ENCODE measurements at regions not wholly inside any gene's neighbourhood (a gene's known extent, or its start where the extent isn't known, plus 50 kb on each side); places are given as distances from the start of the nearest gene placed in this dataset.
"Not testable (repeated sequence)": the region's sequence is repeated elsewhere in the genome, so short reads cannot be mapped to it uniquely, and the experiment has no call there.

- DNase-seq, result no peak
Measured at GRCh38 chr3:16770792-16771191, 114.0 kb upstream of the PLCL2 start.

- not testable (repeated sequence) for DNase-seq
Measured at GRCh38 chr3:16773594-16773993, 111.2 kb upstream of the PLCL2 start.

GRCh38 chr3:16774536-16774935 is 110.2 kb upstream of the PLCL2 start:
- DNase-seq, result not testable (repeated sequence)

- DNase-seq, result no peak
Measured at GRCh38 chr3:16784973-16785372, 99.8 kb upstream of the PLCL2 start.

GRCh38 chr3:16785465-16785864 is 99.3 kb upstream of the PLCL2 start:
- DNase-seq, result no peak

GRCh38 chr3:16788440-16789056 is 96.2 kb upstream of the PLCL2 start:
- no peak for DNase-seq

GRCh38 chr3:16789344-16790120 is 95.2 kb upstream of the PLCL2 start:
- no peak for DNase-seq

- no peak for DNase-seq
Measured at GRCh38 chr3:16790432-16791400, 94.0 kb upstream of the PLCL2 start.

GRCh38 chr3:16793321-16793720 is 91.4 kb upstream of the PLCL2 start:
- no peak for DNase-seq

GRCh38 chr3:16794257-16794656 is 90.5 kb upstream of the PLCL2 start:
- no peak for DNase-seq

- no peak for DNase-seq
Measured at GRCh38 chr3:16795581-16795980, 89.2 kb upstream of the PLCL2 start.

- DNase-seq, result no peak
Measured at GRCh38 chr3:16797831-16798230, 86.9 kb upstream of the PLCL2 start.

GRCh38 chr3:16798738-16799137 is 86.0 kb upstream of the PLCL2 start:
- no peak for DNase-seq

GRCh38 chr3:16800361-16800760 is 84.4 kb upstream of the PLCL2 start:
- DNase-seq, result no peak

- no peak for DNase-seq
Measured at GRCh38 chr3:16801223-16801622, 83.5 kb upstream of the PLCL2 start.

- DNase-seq, result no peak
Measured at GRCh38 chr3:16801698-16802097, 83.1 kb upstream of the PLCL2 start.

GRCh38 chr3:16802389-16802788 is 82.4 kb upstream of the PLCL2 start:
- no peak for DNase-seq

- DNase-seq, result no peak
Measured at GRCh38 chr3:16803019-16803418, 81.7 kb upstream of the PLCL2 start.

- DNase-seq, result no peak
Measured at GRCh38 chr3:16807391-16807790, 77.4 kb upstream of the PLCL2 start.

GRCh38 chr3:16808393-16809107 is 76.2 kb upstream of the PLCL2 start:
- DNase-seq, result no peak

- DNase-seq, result no peak
Measured at GRCh38 chr3:16809482-16809881, 75.3 kb upstream of the PLCL2 start.

GRCh38 chr3:16809993-16810392 is 74.8 kb upstream of the PLCL2 start:
- no peak for DNase-seq

Data from activated CD4-positive, alpha-beta T cell treated with anti-CD3 and anti-CD28 coated beads, Interleukin-2, amount 50 U/mL, for 1 hour (primary cell).